NT2/D1 (cell line): ENCODE measurements at regions not wholly inside any gene's neighbourhood (a gene's known extent, or its start where the extent isn't known, plus 50 kb on each side); places are given as distances from the start of the nearest gene placed in this dataset.
"Not testable (repeated sequence)": the region's sequence is repeated elsewhere in the genome, so short reads cannot be mapped to it uniquely, and the experiment has no call there.

ENCODE experiments used
- DNase-seq: peaks from one replicate; pipeline ENCODE4 v3.0.0-alpha.2; 2011; ENCODE audit warnings: low read depth, low spot score
- H3K27me3 ChIP-seq: 2 replicates; pipeline ENCODE4 v1.6.0; 2011; ENCODE audit warnings: mild to moderate bottlenecking; ENCODE audit not compliant: insufficient read length, insufficient read depth
- H3K36me3 ChIP-seq: 2 replicates; pipeline ENCODE4 v1.6.1; 2011; ENCODE audit warnings: mild to moderate bottlenecking, low read length, mixed read lengths; ENCODE audit not compliant: insufficient read depth, insufficient read length
- H3K4me1 ChIP-seq: 2 replicates; pipeline ENCODE4 v1.5.1; 2011; ENCODE audit not compliant: insufficient read depth, insufficient read length
- H3K4me3 ChIP-seq: 2 replicates; pipeline ENCODE4 v1.5.1; 2011; ENCODE audit warnings: low read depth; ENCODE audit not compliant: insufficient read length
- H3K9ac ChIP-seq: 2 replicates; pipeline ENCODE4 v1.6.0; 2011; ENCODE audit warnings: low read depth; ENCODE audit not compliant: insufficient read length
- H3K9me3 ChIP-seq: 2 replicates; pipeline ENCODE4 v1.5.1; 2011; ENCODE audit warnings: mild to moderate bottlenecking, low read length; ENCODE audit not compliant: insufficient read depth
- SUZ12 ChIP-seq: IDR thresholded peaks from 2 replicates; pipeline ENCODE4 v1.6.1; 2011; ENCODE audit not compliant: insufficient read length, insufficient read depth; ENCODE audit errors: extremely low read depth
- YY1 ChIP-seq: IDR thresholded peaks from 2 replicates; pipeline ENCODE4 v1.6.1; 2011; ENCODE audit not compliant: insufficient read length, insufficient read depth
- ZNF274 ChIP-seq: IDR thresholded peaks from 2 replicates; pipeline ENCODE4 v1.6.1; 2011; ENCODE audit warnings: mild to moderate bottlenecking, low read depth, low read length

DNA sequence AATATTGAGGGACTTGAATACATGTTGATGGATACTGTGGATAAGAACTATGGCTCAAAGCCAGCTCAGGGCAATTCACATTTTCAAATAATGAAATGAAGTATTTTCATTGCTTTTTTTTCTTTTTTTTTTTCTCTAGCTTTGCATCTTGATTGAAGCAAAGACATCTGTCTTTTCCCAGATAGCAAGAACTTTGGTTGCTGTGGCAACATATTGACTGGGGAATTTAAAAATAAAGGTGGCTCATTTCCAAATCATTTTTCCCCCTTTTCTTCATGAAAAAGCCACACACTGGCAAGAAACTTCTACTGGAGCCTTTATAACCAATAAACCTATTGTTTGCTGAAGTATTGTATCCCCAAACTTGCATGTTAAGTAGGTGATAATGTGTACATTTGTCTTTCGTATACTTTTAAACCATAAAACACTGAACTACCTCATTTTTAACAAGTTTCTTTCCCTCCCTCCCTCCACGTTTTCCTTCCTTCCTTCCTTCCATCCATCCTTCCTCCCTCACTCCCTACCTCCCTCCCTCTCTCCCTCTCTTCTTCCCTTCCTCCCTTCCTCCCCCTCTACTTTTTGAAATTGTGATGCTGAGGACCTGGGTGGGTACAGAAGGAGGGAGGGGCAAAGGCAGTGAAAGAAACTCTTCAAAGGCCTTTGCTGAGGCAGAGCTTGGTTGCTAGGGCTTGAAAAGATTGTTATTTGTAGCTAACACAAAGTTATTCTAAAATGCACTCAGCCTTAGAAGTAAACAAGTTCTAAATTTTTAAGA is 343.5 kb upstream of the SPRY2 start:
- no peak for DNase-seq
- no peak overlapping the region for H3K9ac ChIP-seq

DNA sequence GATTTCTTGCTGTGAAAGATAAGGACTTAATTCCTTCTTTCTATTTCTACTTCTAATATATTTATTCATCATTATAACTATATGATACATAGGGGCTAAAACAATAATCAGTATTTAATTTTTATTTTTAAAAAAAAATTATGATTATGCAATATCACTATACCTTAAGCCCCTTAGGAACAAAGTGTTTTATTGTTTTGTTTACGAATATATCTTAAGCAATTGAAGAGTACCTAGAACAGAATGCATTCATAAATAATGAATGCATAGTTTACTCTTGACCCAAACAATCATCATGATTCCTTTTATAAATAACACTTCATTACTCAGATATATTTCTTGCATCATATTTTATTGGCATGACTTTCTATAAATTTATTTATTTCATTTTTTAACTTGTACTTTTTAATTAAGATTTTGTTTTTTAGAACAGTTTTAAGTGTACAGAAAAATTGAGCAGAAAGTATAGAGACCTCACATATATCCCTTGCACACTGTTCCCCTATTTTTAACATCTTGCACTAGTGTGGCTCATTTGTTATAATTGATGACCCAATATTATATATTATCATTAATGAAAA is 339.9 kb upstream of the SPRY2 start:
- DNase-seq = no peak
- TF ChIP-seq SUZ12 = no peak
- no peak for TF ChIP-seq YY1
- no peak for TF ChIP-seq ZNF274
- Histone ChIP-seq H3K9ac (no peak overlapping the region), H3K4me1 (no peaks in the 10 kb centered on the region), H3K36me3 (no peaks in the 10 kb centered on the region), H3K27me3 (no peaks in the 10 kb centered on the region), H3K4me3 (no peak overlapping the region), H3K9me3 (no peaks in the 10 kb centered on the region)

More for the DNA sequence above, 343.5 kb upstream of the SPRY2 start:
- Histone ChIP-seq H3K27me3 (no peaks in the 10 kb centered on the region), H3K9me3 (peaks cover 6% of the 10 kb centered on the region; the same call in 1 of the 2 replicates), H3K36me3 (no peaks in the 10 kb centered on the region), H3K4me1 (peaks cover 2% of the 10 kb centered on the region), H3K4me3 (no peak overlapping the region)
- no peak for TF ChIP-seq YY1
- no peak for TF ChIP-seq SUZ12
- TF ChIP-seq ZNF274 = no peak

DNA sequence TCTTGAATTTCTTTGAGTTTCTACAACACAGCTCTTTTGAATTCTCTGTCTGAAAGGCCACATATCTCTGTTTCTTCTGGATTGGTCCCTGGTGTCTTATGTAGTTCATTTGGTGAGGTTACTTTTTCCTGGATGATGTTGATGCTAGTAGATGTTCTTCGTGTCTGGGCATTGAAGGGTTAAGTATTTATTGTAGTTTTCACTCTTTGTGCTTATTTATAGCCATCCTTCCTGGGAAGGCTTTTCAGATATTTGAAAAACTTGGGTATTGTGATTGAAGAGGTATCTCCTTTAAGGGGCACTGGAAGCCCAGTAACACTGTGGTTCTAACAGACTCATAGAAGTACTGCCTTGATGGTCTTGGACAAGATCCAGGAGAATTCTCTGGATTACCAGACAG is 338.5 kb upstream of the SPRY2 start:
- TF ChIP-seq SUZ12 = no peak
- no peak for TF ChIP-seq ZNF274
- no peak for TF ChIP-seq YY1
- H3K36me3 ChIP-seq = no peaks in the 10 kb centered on the region
- H3K4me1 ChIP-seq = no peaks in the 10 kb centered on the region
- H3K9ac ChIP-seq = no peak overlapping the region
- no peaks in the 10 kb centered on the region for H3K27me3 ChIP-seq
- H3K9me3 ChIP-seq = no peaks in the 10 kb centered on the region
- no peak overlapping the region for H3K4me3 ChIP-seq
- no peak for DNase-seq

- Histone ChIP-seq H3K9me3 (no peaks in the 10 kb centered on the region), H3K36me3 (no peaks in the 10 kb centered on the region), H3K9ac (no peak overlapping the region), H3K4me3 (no peak overlapping the region), H3K4me1 (no peaks in the 10 kb centered on the region), H3K27me3 (no peaks in the 10 kb centered on the region)
- no peak for DNase-seq
- no peak for TF ChIP-seq YY1
- no peak for TF ChIP-seq SUZ12
- no peak for TF ChIP-seq ZNF274
Observed at GRCh38 chr13:80677227-80677626, 336.3 kb upstream of the SPRY2 start.

DNA sequence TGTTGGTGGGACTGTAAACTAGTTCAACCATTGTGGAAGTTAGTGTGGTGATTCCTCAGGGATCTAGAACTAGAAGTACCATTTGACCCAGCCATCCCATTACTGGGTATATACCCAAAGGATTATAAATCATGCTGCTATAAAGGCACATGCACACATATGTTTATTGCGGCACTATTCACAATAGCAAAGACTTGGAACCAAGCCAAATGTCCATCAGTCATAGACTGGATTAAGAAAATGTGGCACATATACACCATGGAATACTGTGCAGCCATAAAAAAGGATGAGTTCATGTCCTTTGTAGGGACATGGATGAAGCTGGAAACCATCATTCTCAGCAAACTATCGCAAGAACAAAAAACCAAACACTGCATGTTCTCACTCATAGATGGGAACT is 334.5 kb upstream of the SPRY2 start:
- H3K9ac ChIP-seq, H3K27me3 ChIP-seq, H3K36me3 ChIP-seq, DNase-seq, H3K4me3 ChIP-seq, H3K9me3 ChIP-seq, H3K4me1 ChIP-seq: not testable (repeated sequence)

GRCh38 chr13:80671773-80672172 is 330.8 kb upstream of the SPRY2 start:
- DNase-seq = no peak
- Histone ChIP-seq H3K9ac (no peak overlapping the region), H3K36me3 (no peaks in the 10 kb centered on the region), H3K4me3 (no peak overlapping the region), H3K9me3 (no peaks in the 10 kb centered on the region), H3K27me3 (no peaks in the 10 kb centered on the region), H3K4me1 (no peaks in the 10 kb centered on the region)
- TF ChIP-seq YY1 (no peak), ZNF274 (no peak), SUZ12 (no peak)

DNA sequence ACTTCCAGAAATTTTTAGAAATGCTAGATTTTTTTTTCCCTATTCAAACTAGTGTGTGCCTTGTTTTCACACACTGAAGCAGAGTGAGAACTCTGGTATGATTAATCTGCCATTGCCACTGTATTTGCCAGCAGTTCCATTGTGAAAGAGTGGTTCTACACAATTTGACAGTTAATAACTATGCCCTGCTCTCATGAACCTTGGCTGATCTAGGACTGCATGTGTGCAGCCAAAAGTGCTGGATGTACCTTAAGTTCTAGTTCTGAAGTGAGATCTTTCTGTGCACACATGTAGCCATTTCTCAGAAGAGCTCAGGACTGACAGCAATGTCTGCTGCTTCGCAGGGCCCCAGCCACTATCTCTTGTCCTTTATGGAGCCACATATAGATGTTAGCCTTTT is 328.2 kb upstream of the SPRY2 start:
- no peaks in the 10 kb centered on the region for H3K9me3 ChIP-seq

More for the DNA sequence above, 328.2 kb upstream of the SPRY2 start:
- H3K36me3 ChIP-seq = no peaks in the 10 kb centered on the region
- H3K9ac ChIP-seq = no peak overlapping the region
- TF ChIP-seq ZNF274 (no peak), YY1 (no peak), SUZ12 (no peak)
- DNase-seq = no peak
- no peak overlapping the region for H3K4me3 ChIP-seq
- H3K27me3 ChIP-seq = no peaks in the 10 kb centered on the region
- H3K4me1 ChIP-seq = no peaks in the 10 kb centered on the region
